ENCODE measurements at regions not wholly inside any gene's neighbourhood (a gene's known extent, or its start where the extent isn't known, plus 50 kb on each side); places are given as distances from the start of the nearest gene placed in this dataset.

GRCh38 chr9:73805111-73805510 is 653.4 kb downstream of the ANXA1 start:
- no peak for DNase-seq

DNA sequence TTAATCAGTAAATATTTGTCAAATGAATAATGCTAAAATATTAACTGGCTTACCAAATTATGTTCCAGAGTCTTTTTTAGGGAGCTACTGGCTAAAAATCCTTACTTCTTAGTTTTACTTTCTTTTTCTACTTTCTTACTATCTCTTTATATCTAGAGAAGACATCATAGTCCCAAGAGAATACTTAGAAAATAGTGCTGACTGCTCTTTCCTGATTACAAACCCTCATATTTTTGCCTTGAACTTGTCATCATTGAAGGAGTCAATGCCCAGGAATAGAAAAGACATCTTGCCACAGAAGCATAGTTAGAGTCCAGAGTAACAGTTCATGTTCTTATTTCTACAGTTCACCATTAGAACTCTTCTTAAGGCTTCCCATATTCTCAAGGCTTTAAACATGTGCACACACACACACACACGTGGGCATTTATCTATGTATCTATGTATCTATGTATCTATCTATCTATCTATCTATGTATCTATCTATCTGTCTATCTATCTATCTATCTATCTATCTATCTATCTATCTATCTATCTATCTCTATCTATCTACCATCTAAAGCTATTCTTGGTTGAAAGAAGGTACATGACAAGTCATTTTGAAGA is 654.3 kb downstream of the ANXA1 start:
- no peak for DNase-seq

GRCh38 chr9:73806876-73807275 is 655.2 kb downstream of the ANXA1 start:
- no peak for DNase-seq

- no peak for DNase-seq
Measured at GRCh38 chr9:73807952-73808351, 656.3 kb downstream of the ANXA1 start.

GRCh38 chr9:73810585-73811215 is 659.0 kb downstream of the ANXA1 start:
- DNase-seq: no peak

GRCh38 chr9:73813546-73813945 is 661.9 kb downstream of the ANXA1 start:
- DNase-seq: no peak

DNA sequence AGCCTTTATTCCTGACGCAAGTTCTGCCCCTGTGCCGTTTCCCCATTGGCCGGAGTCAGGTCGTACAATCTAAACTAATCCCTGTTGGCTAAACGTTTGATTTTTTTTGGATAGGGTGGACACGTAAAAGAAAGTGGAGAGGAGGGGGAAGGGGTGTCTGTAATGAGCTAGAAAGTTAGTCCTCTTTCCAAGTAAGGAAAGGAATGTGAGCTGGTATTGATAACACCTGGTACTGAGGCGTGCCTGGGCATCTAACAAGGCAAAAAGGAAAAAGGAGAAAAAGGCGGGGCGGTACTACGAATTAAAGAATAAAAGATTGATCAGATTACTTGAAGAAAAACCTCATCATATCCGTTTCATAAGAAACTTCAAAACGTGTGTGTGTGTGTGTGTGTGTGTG is 665.2 kb downstream of the ANXA1 start:
- DNase-seq: no peak

GRCh38 chr9:73824671-73825070 is 672.5 kb upstream of the RORB start:
- no peak for DNase-seq

DNA sequence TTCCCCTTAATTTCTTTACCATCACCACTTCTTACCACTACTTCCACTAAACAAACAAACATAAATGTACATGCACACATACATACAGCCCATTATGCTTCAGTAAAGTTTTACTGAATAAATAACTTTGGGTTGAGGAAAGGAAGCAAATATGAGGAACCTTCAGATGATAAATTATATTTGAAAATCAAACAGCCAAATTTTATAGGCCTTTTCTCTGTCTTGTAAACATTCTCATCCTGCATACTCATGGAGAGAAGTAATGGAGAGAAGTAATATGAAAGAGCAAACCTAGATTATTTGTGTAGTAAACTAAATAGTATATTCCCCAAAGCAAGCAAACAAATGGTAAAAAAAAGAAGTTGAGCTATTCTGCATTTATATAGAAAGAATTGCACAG is 658.3 kb upstream of the RORB start:
- DNase-seq: no peak

- no peak for DNase-seq
Measured at GRCh38 chr9:73839471-73839870, 657.7 kb upstream of the RORB start.

GRCh38 chr9:73841018-73841417 is 656.1 kb upstream of the RORB start:
- no peak for DNase-seq

DNA sequence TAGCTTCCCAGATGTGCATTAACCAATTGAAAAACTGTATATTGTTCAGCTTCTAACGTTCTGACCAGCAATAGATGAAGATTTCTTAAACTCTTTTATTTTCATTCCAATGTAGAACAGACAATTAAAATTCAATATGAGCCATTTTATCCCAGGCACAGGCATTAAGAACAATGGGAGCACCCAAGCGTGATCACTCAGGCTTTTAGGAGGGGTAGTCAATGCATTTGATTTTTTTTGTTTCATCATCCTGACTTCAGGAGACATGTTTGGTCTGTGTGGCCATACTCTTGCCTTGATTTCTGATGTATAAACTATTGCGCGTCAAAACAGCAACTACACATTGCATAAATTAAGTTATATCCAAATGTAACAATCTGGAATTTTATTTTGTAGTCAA is 653.0 kb upstream of the RORB start:
- DNase-seq: peak; percentile 54

DNA sequence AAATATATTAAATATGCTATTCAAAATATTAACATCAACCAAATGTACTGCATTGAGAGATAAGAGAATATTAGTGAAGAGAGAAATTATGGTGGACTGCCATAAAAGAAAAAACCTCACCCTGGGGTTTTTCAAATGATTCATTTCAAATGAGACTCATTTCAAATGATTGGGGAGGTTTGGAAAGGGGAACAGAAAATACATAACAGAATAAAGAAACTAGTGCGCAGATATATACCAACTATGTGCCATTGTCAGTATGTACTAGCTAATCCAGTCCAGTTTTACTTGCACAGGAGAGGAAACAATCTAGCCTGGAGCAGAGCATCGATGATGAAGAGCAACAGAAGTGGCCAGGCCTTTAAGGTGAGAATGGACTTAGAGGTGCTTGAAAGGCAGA is 651.6 kb upstream of the RORB start:
- no peak for DNase-seq

GRCh38 chr9:73845954-73846690 is 651.0 kb upstream of the RORB start:
- DNase-seq: no peak

- DNase-seq: no peak
Measured at GRCh38 chr9:73847536-73847935, 649.6 kb upstream of the RORB start.

GRCh38 chr9:73853549-73853948 is 643.6 kb upstream of the RORB start:
- no peak for DNase-seq

DNA sequence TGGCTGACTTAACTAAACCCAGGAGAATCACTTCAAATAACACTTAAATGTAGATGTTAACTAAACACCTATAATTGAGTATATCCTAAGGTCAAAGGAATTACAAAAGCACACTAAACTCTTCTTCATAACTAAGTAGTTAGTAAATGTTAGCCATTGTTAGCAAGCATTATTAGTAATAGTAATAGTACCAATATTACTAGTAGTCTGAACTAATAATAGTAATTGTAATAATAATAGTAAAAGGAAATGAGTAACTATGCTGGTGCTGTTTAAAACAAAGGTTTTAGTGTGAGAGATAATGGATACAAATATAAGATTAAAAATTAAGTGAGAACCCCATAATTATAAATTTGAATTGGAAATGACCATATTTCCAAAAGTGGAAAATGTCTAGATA is 641.9 kb upstream of the RORB start:
- DNase-seq: no peak

DNA sequence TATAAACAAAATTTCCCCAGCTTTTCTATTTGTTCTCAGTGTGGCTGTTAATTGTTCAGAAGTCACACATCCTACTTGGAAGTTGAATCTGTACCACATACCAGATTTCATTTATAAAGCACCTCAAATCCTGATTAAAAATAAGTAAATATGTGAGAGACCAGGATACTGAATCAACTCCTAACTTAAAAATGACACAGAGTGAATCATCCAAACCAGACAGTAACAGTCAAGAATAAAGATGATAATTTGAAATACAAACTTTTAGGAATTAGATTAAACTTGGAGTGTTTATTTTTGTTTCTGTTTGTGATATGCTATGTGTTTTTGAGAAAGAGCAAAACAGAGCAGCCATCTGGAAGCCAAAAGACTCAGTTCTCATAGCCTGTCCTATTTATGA is 633.2 kb upstream of the RORB start:
- DNase-seq: no peak

DNA sequence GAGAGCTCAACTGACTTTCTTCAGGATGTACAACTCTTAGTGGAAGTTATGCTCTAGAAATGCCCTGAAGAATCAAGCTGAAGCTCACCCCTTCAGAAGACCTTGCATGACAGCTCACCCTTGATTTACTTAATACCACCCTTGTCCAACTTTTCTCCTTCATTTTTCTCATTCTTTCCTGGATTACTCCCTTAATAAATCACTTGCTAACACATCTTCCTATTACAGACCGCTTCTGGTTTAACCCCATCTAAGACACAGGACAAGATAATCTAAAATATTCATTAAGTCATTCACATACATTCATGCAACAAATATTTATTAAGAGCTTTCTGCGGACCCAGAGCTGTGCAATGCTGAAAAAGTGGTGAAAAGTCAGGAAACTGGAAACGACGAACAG is 630.7 kb upstream of the RORB start:
- DNase-seq: no peak

DNA sequence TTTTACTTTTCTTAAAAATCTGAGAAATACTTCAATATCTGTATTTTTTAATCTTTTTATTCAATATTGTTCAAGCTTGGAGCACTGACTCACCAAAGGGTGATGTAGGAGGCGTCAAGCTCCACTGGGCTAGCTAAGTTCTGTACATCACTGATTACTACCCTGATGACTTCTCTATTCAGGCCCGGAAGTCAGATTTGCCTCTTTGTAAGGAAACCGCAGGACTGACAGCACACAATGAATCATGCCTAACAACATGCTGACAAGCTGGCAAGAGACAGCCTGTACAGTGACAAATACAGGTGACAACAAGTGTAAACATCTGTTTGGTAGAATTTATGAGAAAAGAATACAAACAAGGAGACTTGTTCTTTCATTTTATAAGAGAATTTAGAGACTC is 627.9 kb upstream of the RORB start:
- peak; percentile 23 for DNase-seq

DNA sequence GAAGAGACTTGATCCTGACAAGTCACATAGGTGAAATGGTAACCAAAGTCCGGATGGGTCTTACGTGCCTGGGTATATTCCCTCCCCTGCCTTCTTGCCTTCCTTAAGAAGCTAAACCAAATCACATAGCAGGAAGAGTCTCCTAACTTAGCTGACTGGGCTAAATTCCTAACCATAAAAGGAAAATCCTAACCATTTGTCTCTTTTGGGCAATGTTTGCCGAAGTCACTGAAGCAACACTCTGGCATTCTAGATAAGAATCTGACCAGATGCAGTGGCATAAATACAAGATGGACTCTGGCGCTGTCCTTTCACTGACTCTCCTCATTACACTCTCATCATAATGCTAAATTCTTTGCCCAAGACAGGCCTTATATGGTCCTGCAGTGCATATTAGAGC is 625.5 kb upstream of the RORB start:
- DNase-seq: no peak

GRCh38 chr9:73872701-73873100 is 624.4 kb upstream of the RORB start:
- no peak for DNase-seq

- no peak for DNase-seq
Measured at GRCh38 chr9:73880101-73880500, 617.0 kb upstream of the RORB start.

DNA sequence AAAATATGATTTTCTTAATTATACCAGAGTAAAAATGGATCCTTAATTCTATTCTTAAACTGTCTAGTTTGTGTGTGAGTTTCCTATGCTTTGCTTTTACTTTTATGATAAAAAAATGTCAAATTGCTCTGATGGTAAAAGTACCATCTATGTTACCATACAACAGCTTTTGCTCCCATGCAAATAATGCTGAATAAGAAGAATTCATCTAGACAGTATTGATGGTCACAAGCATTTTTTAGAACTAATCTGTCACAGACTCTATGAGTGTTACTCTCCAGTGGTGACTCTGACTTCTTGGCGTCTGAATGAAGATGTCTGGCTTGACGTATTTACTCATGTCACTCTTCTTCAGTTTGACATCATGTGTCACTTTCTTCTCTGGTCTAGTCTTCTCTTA is 608.1 kb upstream of the RORB start:
- no peak for DNase-seq
